ENCODE measurements at regions not wholly inside any gene's neighbourhood (a gene's known extent, or its start where the extent isn't known, plus 50 kb on each side); places are given as distances from the start of the nearest gene placed in this dataset.
A peak's percentile ranks its signal among the peaks of the same experiment; 100 is the strongest.

GRCh38 chr2:123262856-123263255, 762.2 kb upstream of the CNTNAP5 start:
- Histone ChIP-seq H3K27me3 (no peaks in the 10 kb centered on the region), H3K9me3 (ENCODE audit: low read depth) (no peaks in the 10 kb centered on the region), H3K36me3 (no peaks in the 10 kb centered on the region), H3K27ac (no peak overlapping the region), H3K4me3 (no peak overlapping the region), H3K4me1 (ENCODE audit: low read depth) (no peaks in the 10 kb centered on the region)
- DNase-seq (ENCODE audit: low read depth in 1 of 2, low spot score in 1 of 2) = no peak
- TF ChIP-seq, protein P1, sequence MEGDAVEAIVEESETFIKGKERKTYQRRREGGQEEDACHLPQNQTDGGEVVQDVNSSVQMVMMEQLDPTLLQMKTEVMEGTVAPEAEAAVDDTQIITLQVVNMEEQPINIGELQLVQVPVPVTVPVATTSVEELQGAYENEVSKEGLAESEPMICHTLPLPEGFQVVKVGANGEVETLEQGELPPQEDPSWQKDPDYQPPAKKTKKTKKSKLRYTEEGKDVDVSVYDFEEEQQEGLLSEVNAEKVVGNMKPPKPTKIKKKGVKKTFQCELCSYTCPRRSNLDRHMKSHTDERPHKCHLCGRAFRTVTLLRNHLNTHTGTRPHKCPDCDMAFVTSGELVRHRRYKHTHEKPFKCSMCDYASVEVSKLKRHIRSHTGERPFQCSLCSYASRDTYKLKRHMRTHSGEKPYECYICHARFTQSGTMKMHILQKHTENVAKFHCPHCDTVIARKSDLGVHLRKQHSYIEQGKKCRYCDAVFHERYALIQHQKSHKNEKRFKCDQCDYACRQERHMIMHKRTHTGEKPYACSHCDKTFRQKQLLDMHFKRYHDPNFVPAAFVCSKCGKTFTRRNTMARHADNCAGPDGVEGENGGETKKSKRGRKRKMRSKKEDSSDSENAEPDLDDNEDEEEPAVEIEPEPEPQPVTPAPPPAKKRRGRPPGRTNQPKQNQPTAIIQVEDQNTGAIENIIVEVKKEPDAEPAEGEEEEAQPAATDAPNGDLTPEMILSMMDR (IDR thresholded peaks at IDR 0.05; ENCODE audit: low read depth, low read length) = no peak

GRCh38 chr2:123283431-123283830, 741.7 kb upstream of the CNTNAP5 start:
- Histone ChIP-seq H3K4me1 (ENCODE audit: low read depth) (no peaks in the 10 kb centered on the region), H3K36me3 (no peaks in the 10 kb centered on the region), H3K4me3 (no peak overlapping the region), H3K27me3 (no peaks in the 10 kb centered on the region), H3K27ac (no peak overlapping the region), H3K9me3 (ENCODE audit: low read depth) (no peaks in the 10 kb centered on the region)
- DNase-seq (ENCODE audit: low read depth in 1 of 2, low spot score in 1 of 2) = no peak
- TF ChIP-seq, protein P1 (IDR thresholded peaks at IDR 0.05; ENCODE audit: low read depth, low read length) = no peak

GRCh38 chr2:123303731-123304130, 721.4 kb upstream of the CNTNAP5 start:
- Histone ChIP-seq H3K36me3 (no peaks in the 10 kb centered on the region), H3K27ac (no peak overlapping the region), H3K27me3 (no peaks in the 10 kb centered on the region), H3K9me3 (ENCODE audit: low read depth) (no peaks in the 10 kb centered on the region), H3K4me1 (ENCODE audit: low read depth) (no peaks in the 10 kb centered on the region), H3K4me3 (no peak overlapping the region)
- peak in 1 of 2 donors; percentile 17 for DNase-seq (ENCODE audit: low read depth in 1 of 2, low spot score in 1 of 2)
- TF ChIP-seq, protein P1 (IDR thresholded peaks at IDR 0.05; ENCODE audit: low read depth, low read length) = no peak
